Peyer's patch (tissue), 4 donors: ENCODE measurements at regions not wholly inside any gene's neighbourhood (a gene's known extent, or its start where the extent isn't known, plus 50 kb on each side); places are given as distances from the start of the nearest gene placed in this dataset.

ENCODE experiments used
- DNase-seq, 3 donors: peaks; one replicate each; pipeline ENCODE4 v3.0.0-alpha.2; 2017 to 2019
- H3K27ac ChIP-seq, 4 donors: fragments of 200-600 bp; sonication (generic); one replicate each; pipeline ENCODE4 v1.5.1; 2016 to 2019
- H3K27me3 ChIP-seq, 2 donors: fragments of 200-600 bp; sonication (generic); one replicate each; pipeline ENCODE4 v1.5.1; 2019
- H3K36me3 ChIP-seq, 3 donors: fragments of 200-600 bp; sonication (generic); one replicate each; pipeline ENCODE4 v1.5.1; 2016 to 2019
- H3K4me1 ChIP-seq, 4 donors: fragments of 200-600 bp; sonication (generic); one replicate each; pipeline ENCODE4 v1.5.1; 2016 to 2019
- H3K4me3 ChIP-seq, 4 donors: fragments of 200-600 bp; sonication (generic); 1 replicate in 3 of 4; 2 replicates in 1 of 4; pipeline ENCODE4 v1.5.1; 2016 to 2019; ENCODE audit warnings: mild to moderate bottlenecking in 1 of 4
- H3K9me3 ChIP-seq, 4 donors: fragments of 200-600 bp; sonication (generic); one replicate each; pipeline ENCODE4 v1.5.1; 2016 to 2019; ENCODE audit warnings: mild to moderate bottlenecking in 1 of 4
- CTCF ChIP-seq, 6 experiments: fragments of 450-650 bp in 4 of 6; fragments of 200-600 bp in 2 of 6; sonication (generic) in 1 of 6; IDR thresholded peaks; one replicate each; pipeline ENCODE4 v1.5.1; 2017 to 2019; ENCODE audit warnings: antibody characterized with exemption in 6 of 6, mild to moderate bottlenecking in 3 of 6, moderate library complexity in 1 of 6
- POLR2A ChIP-seq, 2 donors: fragments of 450-650 bp; IDR thresholded peaks; one replicate each; pipeline ENCODE4 v1.5.1; 2017; ENCODE audit warnings: antibody characterized with exemption in 2 of 2, mild to moderate bottlenecking in 2 of 2, moderate library complexity in 2 of 2

GRCh38 chr4:24428850-24429249, 155.5 kb downstream of the DHX15 start:
- Histone ChIP-seq H3K27me3 (no peaks in the 10 kb centered on the region), H3K9me3 (no peaks in the 10 kb centered on the region), H3K4me1 (no peaks in the 10 kb centered on the region), H3K27ac (no peak overlapping the region), H3K36me3 (no peaks in the 10 kb centered on the region), H3K4me3 (no peak overlapping the region)
- TF ChIP-seq CTCF (IDR thresholded peaks at IDR 0.05) (no peak), POLR2A (IDR thresholded peaks at IDR 0.05) (no peak)
- no peak for DNase-seq

- Histone ChIP-seq H3K36me3 (no peaks in the 10 kb centered on the region), H3K27ac (no peak overlapping the region), H3K27me3 (no peaks in the 10 kb centered on the region), H3K9me3 (no peaks in the 10 kb centered on the region), H3K4me3 (no peak overlapping the region), H3K4me1 (no peaks in the 10 kb centered on the region)
- TF ChIP-seq POLR2A (IDR thresholded peaks at IDR 0.05) (no peak), CTCF (IDR thresholded peaks at IDR 0.05) (no peak)
- no peak for DNase-seq
Observed at GRCh38 chr4:24426557-24426956, 157.8 kb downstream of the DHX15 start.

DNA sequence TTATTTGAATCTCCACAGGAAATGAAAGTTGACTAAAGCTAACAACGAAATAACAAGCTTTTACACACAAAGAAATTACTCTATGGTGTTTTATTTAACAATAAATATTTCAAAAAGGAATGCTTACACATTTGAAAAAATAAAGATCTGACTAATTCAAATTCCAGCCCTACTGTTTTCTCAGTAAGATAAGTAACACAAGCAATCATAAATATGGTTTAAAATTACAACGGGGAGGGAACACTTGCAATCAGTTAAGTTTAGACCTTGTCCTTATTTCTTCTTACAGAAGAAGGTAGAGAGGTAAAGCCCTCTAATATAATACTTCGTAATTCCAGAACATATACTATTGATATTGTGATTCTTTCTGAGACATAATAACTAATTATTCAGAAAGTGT, 158.5 kb downstream of the DHX15 start:
- Histone ChIP-seq H3K4me1 (no peaks in the 10 kb centered on the region), H3K27me3 (no peaks in the 10 kb centered on the region), H3K27ac (no peak overlapping the region), H3K4me3 (no peak overlapping the region), H3K36me3 (no peaks in the 10 kb centered on the region), H3K9me3 (no peaks in the 10 kb centered on the region)
- no peak for DNase-seq
- TF ChIP-seq CTCF (IDR thresholded peaks at IDR 0.05) (no peak), POLR2A (IDR thresholded peaks at IDR 0.05) (no peak)

GRCh38 chr4:24423670-24424069, 160.7 kb downstream of the DHX15 start:
- TF ChIP-seq CTCF (IDR thresholded peaks at IDR 0.05) (no peak), POLR2A (IDR thresholded peaks at IDR 0.05) (no peak)
- H3K4me3 ChIP-seq, result no peak overlapping the region
- no peaks in the 10 kb centered on the region for H3K27me3 ChIP-seq
- DNase-seq, result no peak
- no peaks in the 10 kb centered on the region for H3K36me3 ChIP-seq
- H3K9me3 ChIP-seq, result no peaks in the 10 kb centered on the region
- H3K4me1 ChIP-seq, result no peaks in the 10 kb centered on the region
- H3K27ac ChIP-seq, result no peak overlapping the region

GRCh38 chr4:24422644-24423043, 161.7 kb downstream of the DHX15 start:
- no peaks in the 10 kb centered on the region for H3K9me3 ChIP-seq
- no peak overlapping the region for H3K4me3 ChIP-seq
- H3K4me1 ChIP-seq, result no peaks in the 10 kb centered on the region
- H3K27me3 ChIP-seq, result no peaks in the 10 kb centered on the region
- TF ChIP-seq CTCF (IDR thresholded peaks at IDR 0.05) (no peak), POLR2A (IDR thresholded peaks at IDR 0.05) (no peak)
- no peak overlapping the region for H3K27ac ChIP-seq
- no peak for DNase-seq
- H3K36me3 ChIP-seq, result no peaks in the 10 kb centered on the region
